ENCODE measurements at regions not wholly inside any gene's neighbourhood (a gene's known extent, or its start where the extent isn't known, plus 50 kb on each side); places are given as distances from the start of the nearest gene placed in this dataset.

DNA sequence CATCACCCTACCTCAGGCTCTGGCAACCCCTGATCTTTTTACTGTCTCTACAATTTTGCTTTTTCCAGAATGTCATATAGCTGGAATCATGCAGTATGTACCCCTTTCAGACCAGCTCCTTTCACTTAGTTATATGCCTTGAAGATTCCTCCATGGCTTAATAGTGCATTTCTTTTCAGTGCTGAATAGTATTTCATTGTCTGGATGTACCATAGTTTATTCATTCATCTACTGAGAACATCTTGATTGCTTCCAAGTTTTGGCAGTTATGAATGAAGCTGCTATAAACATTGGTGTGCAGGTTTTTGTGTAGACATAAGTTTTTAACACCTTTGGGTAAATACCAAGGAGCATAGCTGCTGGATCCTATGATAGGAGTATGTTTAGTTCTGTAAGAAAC lies 50.8 kb upstream of the ANP32A start:
- DNase-seq = no peak

DNA sequence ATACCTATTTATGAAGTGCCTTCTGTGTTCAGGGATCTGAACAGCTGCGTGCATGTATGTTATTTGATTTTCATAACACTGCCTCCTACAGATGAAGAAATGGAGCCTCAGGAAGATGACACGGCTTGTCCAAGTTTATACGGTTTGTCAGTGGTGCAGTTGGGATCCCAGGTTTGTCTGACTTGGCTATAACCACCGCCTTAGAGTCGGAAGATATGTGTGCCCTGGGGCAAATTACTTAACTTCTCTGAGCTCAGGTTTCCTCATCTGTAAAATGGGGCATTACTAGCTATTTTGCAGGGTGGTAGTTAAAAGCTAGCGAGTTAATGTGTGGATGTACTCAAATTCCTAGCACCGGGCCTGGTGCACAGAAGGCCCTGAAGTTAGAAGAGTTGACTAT lies 54.1 kb upstream of the ANP32A start:
- DNase-seq = no peak

- peak; percentile 86 to 97 (median 88) for DNase-seq
These were observed 54.8 kb upstream of the SPESP1 start for GRCh38 chr15:68875377-68876116.

GRCh38 chr15:68877626-68878025 lies 52.7 kb upstream of the SPESP1 start:
- DNase-seq = no peak

DNA sequence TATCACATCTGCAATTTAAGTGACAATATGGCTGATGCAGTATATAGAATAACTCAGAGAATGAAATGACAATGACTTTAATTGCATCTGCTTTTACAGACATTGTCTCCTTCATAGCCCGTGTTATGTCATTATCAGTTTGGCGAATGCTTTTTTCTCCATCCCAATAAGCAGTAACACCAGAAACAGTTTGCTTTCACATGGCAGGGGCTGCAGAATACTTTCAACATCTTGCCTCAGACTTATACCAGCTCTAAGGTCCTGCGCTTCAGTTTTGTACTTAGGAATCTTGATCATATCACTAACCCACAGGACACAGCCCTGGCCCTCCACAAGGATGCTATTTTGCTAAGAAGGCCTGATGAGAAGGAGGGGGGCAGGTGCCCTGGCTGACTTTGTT lies 49.9 kb upstream of the SPESP1 start:
- DNase-seq = no peak
